ENCODE measurements at regions not wholly inside any gene's neighbourhood (a gene's known extent, or its start where the extent isn't known, plus 50 kb on each side); places are given as distances from the start of the nearest gene placed in this dataset.

DNA sequence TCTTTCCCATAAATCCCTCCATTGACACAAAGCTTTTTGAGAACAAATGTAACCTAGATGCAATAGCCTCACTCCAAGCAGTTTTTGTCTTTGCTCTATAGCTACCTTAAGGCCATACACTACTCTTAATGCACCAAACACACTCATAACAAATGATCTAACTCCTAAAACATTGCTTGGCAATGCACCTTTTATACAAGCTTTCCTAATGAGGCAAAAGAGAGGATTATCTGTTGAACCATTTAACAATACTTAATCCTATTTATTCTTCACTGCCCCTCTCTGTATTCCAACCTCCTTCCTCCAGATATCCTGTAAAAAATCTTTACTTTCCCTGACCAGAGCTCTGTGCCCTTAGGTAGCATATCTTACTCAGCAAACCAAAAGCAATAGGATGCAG is 558.1 kb upstream of the MDFIC2 start:
- no TSS peak for BruUV-seq (replicated peaks)
- Histone ChIP-seq H3K4me2 (ENCODE audit: insufficient read depth, low read length) (no peak overlapping the region), H3K9me3 (replicated peaks; ENCODE audit: control insufficient read depth, insufficient read depth, low read depth, low read length) (no peaks in the 10 kb centered on the region), H3K79me2 (ENCODE audit: control insufficient read depth, insufficient read depth, low read length) (no peaks in the 10 kb centered on the region), H4K20me1 (replicated peaks; ENCODE audit: control insufficient read depth, insufficient read depth, low read length) (no peaks in the 10 kb centered on the region), H3K9me1 (ENCODE audit: control insufficient read depth, insufficient read depth, low read length) (no peaks in the 10 kb centered on the region), H3K27ac (ENCODE audit: extremely low read depth, low read depth, low read length) (no peak overlapping the region), H3K4me1 (replicated peaks in 1 of 2; ENCODE audit: control insufficient read depth in 2 of 2, insufficient read depth in 2 of 2, low read length in 2 of 2) (no peaks in the 10 kb centered on the region), H3K36me3 (ENCODE audit: control insufficient read depth, insufficient read depth, low read length) (no peaks in the 10 kb centered on the region), H3K9ac (ENCODE audit: insufficient read depth in 1 of 2, low read depth in 2 of 2, low read length in 2 of 2) (no peak overlapping the region), H2AFZ (ENCODE audit: low read depth, low read length) (no peak overlapping the region), H3K4me3 (no peak overlapping the region), H3K27me3 (ENCODE audit: control insufficient read depth in 2 of 2, insufficient read depth in 2 of 2, low read length in 2 of 2) (no peaks in the 10 kb centered on the region; a peak in 1 of 5 replicates)
- CTCF ChIA-PET (ENCODE audit: low intra/inter-chr PET ratio) = no interaction called here
- no peak for DNase-seq (ENCODE audit: extremely low read depth in 1 of 4, low spot score in 3 of 4)
- POLR2A ChIA-PET = no interaction called here
- ATAC-seq = no peak
- no peak for FAIRE-seq
- in situ Hi-C loops (cut with MboI) = no loop called here
- intact Hi-C loops (cut with micrococcal nuclease) = no loop called here
- TF ChIP-seq, protein P1, sequence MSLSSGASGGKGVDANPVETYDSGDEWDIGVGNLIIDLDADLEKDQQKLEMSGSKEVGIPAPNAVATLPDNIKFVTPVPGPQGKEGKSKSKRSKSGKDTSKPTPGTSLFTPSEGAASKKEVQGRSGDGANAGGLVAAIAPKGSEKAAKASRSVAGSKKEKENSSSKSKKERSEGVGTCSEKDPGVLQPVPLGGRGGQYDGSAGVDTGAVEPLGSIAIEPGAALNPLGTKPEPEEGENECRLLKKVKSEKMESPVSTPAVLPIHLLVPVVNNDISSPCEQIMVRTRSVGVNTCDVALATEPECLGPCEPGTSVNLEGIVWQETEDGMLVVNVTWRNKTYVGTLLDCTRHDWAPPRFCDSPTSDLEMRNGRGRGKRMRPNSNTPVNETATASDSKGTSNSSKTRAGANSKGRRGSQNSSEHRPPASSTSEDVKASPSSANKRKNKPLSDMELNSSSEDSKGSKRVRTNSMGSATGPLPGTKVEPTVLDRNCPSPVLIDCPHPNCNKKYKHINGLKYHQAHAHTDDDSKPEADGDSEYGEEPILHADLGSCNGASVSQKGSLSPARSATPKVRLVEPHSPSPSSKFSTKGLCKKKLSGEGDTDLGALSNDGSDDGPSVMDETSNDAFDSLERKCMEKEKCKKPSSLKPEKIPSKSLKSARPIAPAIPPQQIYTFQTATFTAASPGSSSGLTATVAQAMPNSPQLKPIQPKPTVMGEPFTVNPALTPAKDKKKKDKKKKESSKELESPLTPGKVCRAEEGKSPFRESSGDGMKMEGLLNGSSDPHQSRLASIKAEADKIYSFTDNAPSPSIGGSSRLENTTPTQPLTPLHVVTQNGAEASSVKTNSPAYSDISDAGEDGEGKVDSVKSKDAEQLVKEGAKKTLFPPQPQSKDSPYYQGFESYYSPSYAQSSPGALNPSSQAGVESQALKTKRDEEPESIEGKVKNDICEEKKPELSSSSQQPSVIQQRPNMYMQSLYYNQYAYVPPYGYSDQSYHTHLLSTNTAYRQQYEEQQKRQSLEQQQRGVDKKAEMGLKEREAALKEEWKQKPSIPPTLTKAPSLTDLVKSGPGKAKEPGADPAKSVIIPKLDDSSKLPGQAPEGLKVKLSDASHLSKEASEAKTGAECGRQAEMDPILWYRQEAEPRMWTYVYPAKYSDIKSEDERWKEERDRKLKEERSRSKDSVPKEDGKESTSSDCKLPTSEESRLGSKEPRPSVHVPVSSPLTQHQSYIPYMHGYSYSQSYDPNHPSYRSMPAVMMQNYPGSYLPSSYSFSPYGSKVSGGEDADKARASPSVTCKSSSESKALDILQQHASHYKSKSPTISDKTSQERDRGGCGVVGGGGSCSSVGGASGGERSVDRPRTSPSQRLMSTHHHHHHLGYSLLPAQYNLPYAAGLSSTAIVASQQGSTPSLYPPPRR (CRISPR knock-in tag; IDR thresholded peaks at IDR 0.05; ENCODE audit: borderline replicate concordance) = no peak
- TF ChIP-seq ZNF217 (CRISPR knock-in tag; IDR thresholded peaks at IDR 0.05) (no peak), SRSF1 (IDR thresholded peaks at IDR 0.05; ENCODE audit: low read depth, low read length) (no peak), ZBTB17 (CRISPR knock-in tag; IDR thresholded peaks at IDR 0.05) (no peak), ZNF23 (CRISPR knock-in tag; IDR thresholded peaks at IDR 0.05) (no peak), RFX1 (IDR thresholded peaks at IDR 0.05) (no peak), MIER1 (IDR thresholded peaks at IDR 0.05; ENCODE audit: low read depth) (no peak), HDAC2 (IDR thresholded peaks at IDR 0.05) (no peak), IFI16 (CRISPR knock-in tag; IDR thresholded peaks at IDR 0.05) (no peak), CHAMP1 (IDR thresholded peaks at IDR 0.05) (no peak)
- TF ChIP-seq, protein P2, sequence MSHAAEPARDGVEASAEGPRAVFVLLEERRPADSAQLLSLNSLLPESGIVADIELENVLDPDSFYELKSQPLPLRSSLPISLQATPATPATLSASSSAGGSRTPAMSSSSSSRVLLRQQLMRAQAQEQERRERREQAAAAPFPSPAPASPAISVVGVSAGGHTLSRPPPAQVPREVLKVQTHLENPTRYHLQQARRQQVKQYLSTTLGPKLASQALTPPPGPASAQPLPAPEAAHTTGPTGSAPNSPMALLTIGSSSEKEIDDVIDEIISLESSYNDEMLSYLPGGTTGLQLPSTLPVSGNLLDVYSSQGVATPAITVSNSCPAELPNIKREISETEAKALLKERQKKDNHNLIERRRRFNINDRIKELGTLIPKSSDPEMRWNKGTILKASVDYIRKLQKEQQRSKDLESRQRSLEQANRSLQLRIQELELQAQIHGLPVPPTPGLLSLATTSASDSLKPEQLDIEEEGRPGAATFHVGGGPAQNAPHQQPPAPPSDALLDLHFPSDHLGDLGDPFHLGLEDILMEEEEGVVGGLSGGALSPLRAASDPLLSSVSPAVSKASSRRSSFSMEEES (CRISPR knock-in tag; IDR thresholded peaks at IDR 0.05) = no peak
- TF ChIP-seq, protein P3, sequence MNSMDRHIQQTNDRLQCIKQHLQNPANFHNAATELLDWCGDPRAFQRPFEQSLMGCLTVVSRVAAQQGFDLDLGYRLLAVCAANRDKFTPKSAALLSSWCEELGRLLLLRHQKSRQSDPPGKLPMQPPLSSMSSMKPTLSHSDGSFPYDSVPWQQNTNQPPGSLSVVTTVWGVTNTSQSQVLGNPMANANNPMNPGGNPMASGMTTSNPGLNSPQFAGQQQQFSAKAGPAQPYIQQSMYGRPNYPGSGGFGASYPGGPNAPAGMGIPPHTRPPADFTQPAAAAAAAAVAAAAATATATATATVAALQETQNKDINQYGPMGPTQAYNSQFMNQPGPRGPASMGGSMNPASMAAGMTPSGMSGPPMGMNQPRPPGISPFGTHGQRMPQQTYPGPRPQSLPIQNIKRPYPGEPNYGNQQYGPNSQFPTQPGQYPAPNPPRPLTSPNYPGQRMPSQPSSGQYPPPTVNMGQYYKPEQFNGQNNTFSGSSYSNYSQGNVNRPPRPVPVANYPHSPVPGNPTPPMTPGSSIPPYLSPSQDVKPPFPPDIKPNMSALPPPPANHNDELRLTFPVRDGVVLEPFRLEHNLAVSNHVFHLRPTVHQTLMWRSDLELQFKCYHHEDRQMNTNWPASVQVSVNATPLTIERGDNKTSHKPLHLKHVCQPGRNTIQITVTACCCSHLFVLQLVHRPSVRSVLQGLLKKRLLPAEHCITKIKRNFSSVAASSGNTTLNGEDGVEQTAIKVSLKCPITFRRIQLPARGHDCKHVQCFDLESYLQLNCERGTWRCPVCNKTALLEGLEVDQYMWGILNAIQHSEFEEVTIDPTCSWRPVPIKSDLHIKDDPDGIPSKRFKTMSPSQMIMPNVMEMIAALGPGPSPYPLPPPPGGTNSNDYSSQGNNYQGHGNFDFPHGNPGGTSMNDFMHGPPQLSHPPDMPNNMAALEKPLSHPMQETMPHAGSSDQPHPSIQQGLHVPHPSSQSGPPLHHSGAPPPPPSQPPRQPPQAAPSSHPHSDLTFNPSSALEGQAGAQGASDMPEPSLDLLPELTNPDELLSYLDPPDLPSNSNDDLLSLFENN (IDR thresholded peaks at IDR 0.05; ENCODE audit: low read depth in 2 of 2, low read length in 2 of 2) = no peak
